ENCODE measurements at regions not wholly inside any gene's neighbourhood (a gene's known extent, or its start where the extent isn't known, plus 50 kb on each side); places are given as distances from the start of the nearest gene placed in this dataset. TPM values are rescaled to one million over a fixed set of nuclear protein-coding genes. Genes with fewer than 3 reads are reported as not detected.

- H3K36me3 ChIP-seq: no peaks in the 10 kb centered on the region
- no peaks in the 10 kb centered on the region for H3K9me3 ChIP-seq
- H3K4me1 ChIP-seq (ENCODE audit: insufficient read depth): no peaks in the 10 kb centered on the region
- H3K27ac ChIP-seq: no peak overlapping the region
- TF ChIP-seq EP300 (IDR thresholded peaks at IDR 0.05): no peak
- TF ChIP-seq, protein P1, sequence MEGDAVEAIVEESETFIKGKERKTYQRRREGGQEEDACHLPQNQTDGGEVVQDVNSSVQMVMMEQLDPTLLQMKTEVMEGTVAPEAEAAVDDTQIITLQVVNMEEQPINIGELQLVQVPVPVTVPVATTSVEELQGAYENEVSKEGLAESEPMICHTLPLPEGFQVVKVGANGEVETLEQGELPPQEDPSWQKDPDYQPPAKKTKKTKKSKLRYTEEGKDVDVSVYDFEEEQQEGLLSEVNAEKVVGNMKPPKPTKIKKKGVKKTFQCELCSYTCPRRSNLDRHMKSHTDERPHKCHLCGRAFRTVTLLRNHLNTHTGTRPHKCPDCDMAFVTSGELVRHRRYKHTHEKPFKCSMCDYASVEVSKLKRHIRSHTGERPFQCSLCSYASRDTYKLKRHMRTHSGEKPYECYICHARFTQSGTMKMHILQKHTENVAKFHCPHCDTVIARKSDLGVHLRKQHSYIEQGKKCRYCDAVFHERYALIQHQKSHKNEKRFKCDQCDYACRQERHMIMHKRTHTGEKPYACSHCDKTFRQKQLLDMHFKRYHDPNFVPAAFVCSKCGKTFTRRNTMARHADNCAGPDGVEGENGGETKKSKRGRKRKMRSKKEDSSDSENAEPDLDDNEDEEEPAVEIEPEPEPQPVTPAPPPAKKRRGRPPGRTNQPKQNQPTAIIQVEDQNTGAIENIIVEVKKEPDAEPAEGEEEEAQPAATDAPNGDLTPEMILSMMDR (IDR thresholded peaks at IDR 0.05): no peak
- no peak for TF ChIP-seq POLR2A (IDR thresholded peaks at IDR 0.05)
- no peaks in the 10 kb centered on the region for H3K27me3 ChIP-seq
- no peak overlapping the region for H3K4me3 ChIP-seq
- intact Hi-C loops (cut with DNase I): no loop called here
- 52 to 74% (median 59%) methylated on average over 1 of the region's 1 CpG for WGBS, 3 donors
- DNase-seq: no peak
These were observed 123.7 kb downstream of the TFCP2L1 start for GRCh38 chr2:121161272-121161671.

DNA sequence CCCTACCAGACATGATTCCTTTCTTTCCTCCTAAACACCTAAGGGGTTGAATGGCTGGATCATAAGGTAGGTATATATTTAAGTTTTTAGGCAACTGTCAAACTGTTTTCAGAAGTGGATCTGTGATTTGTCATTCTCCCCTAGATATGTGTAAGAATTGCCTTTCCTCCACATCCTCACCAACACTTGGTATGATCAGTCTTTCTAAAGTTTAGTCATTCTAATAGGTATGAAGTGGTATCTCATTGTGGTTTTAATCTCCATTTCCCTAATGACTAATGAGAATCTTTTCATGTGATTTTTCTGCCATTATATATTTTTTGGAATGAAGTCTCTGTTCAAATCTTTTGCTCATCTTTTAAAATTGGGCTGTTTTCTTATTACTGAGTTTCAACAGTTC lies 122.1 kb downstream of the TFCP2L1 start:
- Histone ChIP-seq H3K9me3 (no peaks in the 10 kb centered on the region), H3K4me1 (ENCODE audit: insufficient read depth) (no peaks in the 10 kb centered on the region), H3K27me3 (no peaks in the 10 kb centered on the region), H3K27ac (no peak overlapping the region), H3K4me3 (no peak overlapping the region), H3K36me3 (no peaks in the 10 kb centered on the region)
- DNase-seq: no peak
- intact Hi-C loops (cut with DNase I): no loop called here
- no peak for TF ChIP-seq EP300 (IDR thresholded peaks at IDR 0.05)
- TF ChIP-seq POLR2A (IDR thresholded peaks at IDR 0.05): no peak
- TF ChIP-seq, protein P1 (IDR thresholded peaks at IDR 0.05): no peak

DNA sequence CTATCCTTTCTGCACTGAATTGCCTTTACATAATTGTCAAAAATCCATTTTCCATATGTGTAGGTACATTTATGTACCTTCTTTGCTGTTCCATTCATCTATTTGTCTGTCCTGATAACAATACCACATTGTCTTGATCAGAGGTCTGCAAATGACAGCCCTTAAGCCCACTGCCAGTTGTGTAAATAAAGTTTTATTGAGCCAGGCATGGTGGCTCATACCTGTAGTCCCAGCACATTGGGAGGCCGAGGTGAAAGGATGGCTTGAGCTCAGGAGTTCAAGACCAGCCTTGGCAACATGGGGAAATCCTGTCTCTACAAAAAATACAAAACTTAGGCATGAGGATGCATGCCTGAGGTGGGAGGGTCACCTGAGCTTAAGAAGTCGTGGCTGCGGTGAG lies 121.0 kb downstream of the TFCP2L1 start:
- H3K4me3 ChIP-seq: no peak overlapping the region
- WGBS, 3 donors: 76 to 83% (median 83%) methylated on average over 3 of the region's 3 CpGs
- no peaks in the 10 kb centered on the region for H3K27me3 ChIP-seq
- H3K4me1 ChIP-seq (ENCODE audit: insufficient read depth): no peaks in the 10 kb centered on the region
- intact Hi-C loops (cut with DNase I): no loop called here
- no peaks in the 10 kb centered on the region for H3K9me3 ChIP-seq
- H3K36me3 ChIP-seq: no peaks in the 10 kb centered on the region
- TF ChIP-seq, protein P1 (IDR thresholded peaks at IDR 0.05): no peak
- TF ChIP-seq EP300 (IDR thresholded peaks at IDR 0.05): no peak
- TF ChIP-seq POLR2A (IDR thresholded peaks at IDR 0.05): no peak
- no peak overlapping the region for H3K27ac ChIP-seq
- DNase-seq: no peak

DNA sequence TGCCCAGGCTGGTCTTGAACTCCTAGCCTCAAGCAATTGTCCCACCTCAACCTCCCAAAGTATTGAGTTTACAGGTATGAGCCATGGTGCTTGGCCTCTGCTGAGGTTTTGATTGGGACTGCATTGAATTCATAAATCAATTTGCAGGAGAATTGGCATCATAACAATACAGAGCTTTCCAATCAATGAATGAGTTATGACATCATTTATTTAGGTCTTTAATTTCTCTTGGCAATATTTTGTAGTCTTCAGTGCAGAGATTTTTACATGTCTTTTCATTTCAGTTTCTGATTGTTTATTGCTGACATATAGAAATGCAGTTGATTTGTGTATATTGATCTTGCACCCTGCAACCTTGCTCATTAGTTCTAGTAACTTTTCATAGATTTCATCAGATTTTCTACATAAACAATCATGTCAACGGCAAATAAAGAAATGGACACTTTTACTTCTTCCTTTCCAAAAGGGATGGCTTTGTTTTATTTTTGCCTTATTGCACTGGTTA lies 119.9 kb downstream of the TFCP2L1 start:
- TF ChIP-seq POLR2A (IDR thresholded peaks at IDR 0.05): no peak
- TF ChIP-seq EP300 (IDR thresholded peaks at IDR 0.05): no peak
- TF ChIP-seq, protein P1 (IDR thresholded peaks at IDR 0.05): no peak
- no peaks in the 10 kb centered on the region for H3K4me1 ChIP-seq (ENCODE audit: insufficient read depth)
- 67 to 91% (median 73%) methylated on average over 1 of the region's 1 CpG for WGBS, 3 donors

More for the DNA sequence above, 119.9 kb downstream of the TFCP2L1 start:
- Histone ChIP-seq H3K9me3 (no peaks in the 10 kb centered on the region), H3K4me3 (no peak overlapping the region), H3K27ac (no peak overlapping the region), H3K27me3 (no peaks in the 10 kb centered on the region), H3K36me3 (no peaks in the 10 kb centered on the region)
- intact Hi-C loops (cut with DNase I): no loop called here
- no peak for DNase-seq

Small RNA genes lying in the stretch of these regions (small RNA-seq; reads per million reads assigned to genes)
- gene RF00019: not detected

Measured in ovary (tissue), 7 donors.